Left renal pelvis (tissue), 4 donors: ENCODE measurements at regions not wholly inside any gene's neighbourhood (a gene's known extent, or its start where the extent isn't known, plus 50 kb on each side); places are given as distances from the start of the nearest gene placed in this dataset.
"Not testable (repeated sequence)": the region's sequence is repeated elsewhere in the genome, so short reads cannot be mapped to it uniquely, and the experiment has no call there.

Experiments used
- DNase-seq, 4 donors: peaks; one replicate each; pipeline ENCODE4 v3.0.0-alpha.2; 2013; ENCODE audit warnings: low read depth in 4 of 4, low spot score in 3 of 4

- not testable (repeated sequence) for DNase-seq
These were observed 57.0 kb upstream of the NEUROD1 start for GRCh38 chr2:181737302-181737701.

GRCh38 chr2:181738074-181738473, 57.8 kb upstream of the NEUROD1 start:
- no peak for DNase-seq

- no peak for DNase-seq
These were observed 58.2 kb upstream of the NEUROD1 start for GRCh38 chr2:181738563-181738962.

GRCh38 chr2:181741756-181742155, 61.4 kb upstream of the NEUROD1 start:
- DNase-seq = no peak

DNA sequence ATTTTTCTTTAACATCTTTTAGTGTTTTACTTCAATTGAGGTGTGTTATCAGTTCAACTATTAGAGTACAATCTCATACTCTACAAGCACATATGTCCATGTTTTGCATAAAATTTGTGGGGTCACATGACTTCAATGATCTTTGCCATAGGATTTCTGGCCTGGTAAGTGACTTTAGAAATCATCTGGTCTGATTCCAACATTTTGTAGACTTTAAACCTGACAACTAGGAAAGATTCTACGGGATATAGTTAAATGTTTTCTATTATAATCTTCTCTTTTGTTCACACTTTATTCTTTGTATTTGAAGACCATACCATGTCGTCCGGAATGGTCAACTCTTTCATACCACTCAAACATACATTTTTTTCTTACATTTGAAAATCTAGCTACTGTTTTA, 62.0 kb upstream of the NEUROD1 start:
- no peak for DNase-seq

DNA sequence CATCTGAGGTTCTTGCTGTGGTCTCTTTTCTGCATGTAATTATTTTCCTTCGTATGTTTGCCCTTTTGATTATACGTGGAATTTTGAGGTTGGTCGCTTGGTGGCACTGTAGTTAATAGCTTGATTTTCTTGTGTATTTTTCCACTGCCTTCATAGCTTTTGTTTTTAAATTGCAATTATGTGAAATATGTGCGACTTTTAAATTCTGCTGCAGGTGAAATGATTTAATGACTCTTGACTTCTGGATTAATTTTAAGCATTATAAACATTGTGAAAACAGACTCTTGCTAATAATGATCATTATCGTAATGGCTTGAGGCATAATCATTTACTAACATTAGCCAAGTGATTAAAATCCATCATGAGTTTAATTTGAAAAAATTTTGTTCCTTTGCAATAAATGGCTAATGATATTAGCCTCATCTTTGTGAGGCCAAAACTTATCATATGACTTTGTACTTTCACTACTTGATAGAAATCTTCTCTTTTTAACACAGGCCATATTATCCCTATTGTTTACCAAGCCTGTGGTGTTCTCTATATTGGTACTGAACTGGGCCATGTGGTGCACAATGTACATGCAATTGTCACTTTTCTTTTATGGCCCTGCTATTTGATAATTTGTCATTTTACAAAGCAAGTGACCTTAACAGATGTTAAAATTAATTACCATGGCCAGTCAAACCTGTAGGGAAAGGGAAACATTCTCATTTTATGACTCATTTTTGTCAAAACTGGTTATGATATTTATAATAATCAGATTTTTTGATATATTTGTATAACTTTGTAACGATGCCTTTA, 62.8 kb upstream of the NEUROD1 start:
- peak in 3 of 4 donors; percentile 22 to 45 (median 35) for DNase-seq

GRCh38 chr2:181743723-181744031, 63.4 kb upstream of the NEUROD1 start:
- DNase-seq = no peak

DNA sequence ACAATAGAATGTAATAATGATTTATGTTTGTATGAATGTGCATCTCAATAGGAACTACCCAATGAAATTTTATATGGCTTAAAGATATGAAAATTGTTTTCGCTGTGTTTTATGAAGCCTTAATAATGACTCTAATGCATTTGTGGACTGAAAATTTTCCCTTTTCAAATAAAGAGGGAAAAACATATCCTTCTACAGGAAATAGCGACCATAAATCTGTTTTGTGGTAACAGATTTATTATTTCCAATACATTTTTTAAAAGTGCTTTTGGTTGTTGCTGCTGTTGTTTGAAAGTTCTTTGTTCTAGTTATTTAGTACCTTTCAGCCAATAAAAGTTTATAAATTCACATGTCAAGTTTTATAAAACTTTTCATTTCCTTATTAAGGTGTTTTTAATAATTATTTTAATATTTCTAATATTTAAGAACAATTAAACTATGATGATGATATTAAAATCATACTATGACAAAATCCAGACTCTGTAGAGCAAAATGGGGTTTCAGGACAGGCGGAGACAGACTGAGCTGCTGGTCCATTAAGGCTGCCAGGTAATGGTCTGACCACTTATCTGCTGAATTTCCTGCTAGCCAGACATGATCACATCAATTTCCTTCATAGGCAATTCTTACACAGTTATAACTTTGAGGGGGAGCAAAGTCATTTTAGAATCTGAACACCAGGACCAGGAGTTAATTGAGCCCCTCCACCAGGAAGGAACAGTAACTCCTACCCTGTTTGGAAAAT, 65.7 kb upstream of the NEUROD1 start:
- no peak for DNase-seq

- DNase-seq = no peak
These were observed 66.5 kb upstream of the NEUROD1 start for GRCh38 chr2:181746844-181747243.

DNA sequence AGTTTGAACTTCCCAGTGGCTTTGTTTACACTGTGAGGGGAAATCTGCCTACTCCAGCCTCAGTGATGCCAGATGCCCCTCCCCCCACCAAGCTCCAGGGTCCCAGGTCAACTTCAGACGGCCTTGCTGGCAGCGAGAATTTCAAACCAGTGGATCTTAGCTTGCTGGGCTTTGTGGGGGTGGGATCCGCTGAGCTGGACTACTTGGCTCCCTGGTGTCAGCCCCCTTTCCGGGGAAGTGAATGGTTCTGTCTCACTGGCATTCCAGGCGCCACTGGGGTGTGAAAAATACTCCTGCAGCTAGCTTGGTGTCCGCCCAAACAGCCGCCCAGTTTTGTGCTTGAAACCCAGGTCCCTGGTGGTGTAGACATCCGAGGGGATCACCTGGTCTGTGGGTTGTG, 70.0 kb upstream of the NEUROD1 start:
- no peak for DNase-seq

DNA sequence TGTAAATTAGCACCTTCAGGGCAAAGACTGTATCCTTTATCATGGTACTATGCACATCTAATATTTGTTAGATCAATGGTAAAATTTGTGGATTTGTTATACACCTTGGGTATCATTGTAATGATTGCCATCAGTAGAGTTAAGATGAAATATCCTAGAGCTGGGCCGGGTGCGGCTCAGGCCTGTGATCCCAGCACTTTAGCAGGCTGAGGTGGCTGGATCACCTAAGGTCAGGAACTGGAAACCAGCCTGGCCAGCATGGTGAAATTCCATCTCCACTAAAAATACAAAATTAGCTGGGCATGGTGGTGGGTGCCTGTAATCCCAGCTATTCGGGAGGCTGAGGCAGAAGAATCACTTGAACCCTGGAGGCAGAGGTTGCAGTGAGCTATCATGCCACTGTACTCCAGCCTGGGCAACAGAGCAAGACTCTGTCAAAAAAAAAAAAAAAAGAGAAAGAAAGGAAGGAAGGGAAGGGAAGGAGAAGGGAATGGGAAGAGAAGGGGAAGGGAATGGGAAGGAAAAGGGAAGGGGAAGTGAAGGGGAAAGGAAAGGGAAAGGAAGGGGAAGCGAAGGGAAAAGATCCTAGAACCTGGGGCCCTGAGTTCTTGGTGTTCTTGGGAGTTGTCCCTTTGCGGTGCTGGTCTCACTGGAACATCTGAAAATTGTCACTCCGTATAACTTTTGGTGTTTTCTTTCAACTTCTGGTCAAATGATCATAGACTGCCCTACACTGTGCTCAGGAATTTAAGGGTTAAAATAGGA, 71.1 kb upstream of the NEUROD1 start:
- DNase-seq = no peak

GRCh38 chr2:181752301-181752700, 72.0 kb upstream of the NEUROD1 start:
- no peak for DNase-seq

DNA sequence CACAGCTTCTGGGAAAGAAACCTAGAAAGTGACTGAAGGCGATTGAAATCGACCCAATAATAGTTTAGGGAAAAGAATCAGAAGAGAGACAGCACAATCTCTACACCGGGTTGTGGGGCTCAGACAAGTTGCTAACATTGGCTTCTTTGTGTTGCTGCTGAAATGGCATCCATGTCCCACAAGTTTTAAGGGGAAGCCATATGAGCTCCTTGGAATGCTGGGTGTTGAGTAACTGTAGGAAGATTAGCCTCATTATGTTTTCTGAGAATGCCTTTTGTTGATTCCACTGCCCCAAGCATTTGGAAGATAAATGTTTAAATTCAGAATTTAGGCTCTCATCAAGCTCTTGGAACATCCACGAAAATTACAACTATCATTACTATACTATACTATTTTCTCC, 73.4 kb upstream of the NEUROD1 start:
- DNase-seq = no peak

DNA sequence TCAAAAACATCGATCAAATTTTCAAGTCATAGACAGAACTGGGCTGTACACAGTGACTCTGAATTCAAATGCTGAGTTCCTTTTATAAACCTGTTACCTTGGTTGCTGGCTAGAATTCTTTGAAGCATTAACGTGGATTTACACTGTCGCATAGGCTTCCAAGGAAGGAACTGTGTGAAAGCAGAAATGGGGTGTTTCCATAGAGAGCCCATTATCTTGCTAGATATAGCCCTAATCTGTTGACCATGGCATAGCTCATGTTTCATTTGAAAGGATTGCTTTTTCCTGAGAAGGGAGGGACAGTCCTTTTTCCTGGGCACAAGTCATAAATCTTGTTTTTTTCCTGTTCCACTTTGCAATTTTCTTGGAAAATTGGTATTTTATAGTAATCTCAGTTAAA, 73.8 kb upstream of the NEUROD1 start:
- no peak for DNase-seq

- no peak for DNase-seq
These were observed 74.9 kb upstream of the NEUROD1 start for GRCh38 chr2:181755181-181755580.

- no peak for DNase-seq
These were observed 80.2 kb upstream of the NEUROD1 start for GRCh38 chr2:181760521-181760920.

- DNase-seq = no peak
These were observed 80.9 kb upstream of the NEUROD1 start for GRCh38 chr2:181761175-181761574.

DNA sequence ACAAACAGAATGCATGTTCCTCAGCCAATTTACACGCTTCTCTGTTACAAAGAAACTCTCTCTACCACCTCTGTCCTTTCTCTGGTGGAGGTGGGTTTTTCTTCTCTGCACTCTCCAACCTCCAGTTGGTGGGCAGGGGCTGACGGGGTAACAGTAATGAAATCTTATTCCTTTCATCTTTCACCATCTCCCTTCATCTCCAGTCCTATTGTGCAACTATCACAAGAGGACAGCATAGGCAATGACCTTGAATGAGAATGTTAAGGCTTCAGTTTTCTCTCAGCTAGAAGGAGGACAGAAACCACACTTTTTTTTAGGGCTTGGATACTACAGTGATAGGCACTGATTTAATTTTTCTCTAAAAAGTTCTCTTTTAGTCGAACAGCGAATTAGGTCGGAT, 81.7 kb upstream of the NEUROD1 start:
- no peak for DNase-seq

- DNase-seq = no peak
These were observed 82.5 kb upstream of the NEUROD1 start for GRCh38 chr2:181762848-181763247.

- no peak for DNase-seq
These were observed 83.1 kb upstream of the NEUROD1 start for GRCh38 chr2:181763423-181763822.

DNA sequence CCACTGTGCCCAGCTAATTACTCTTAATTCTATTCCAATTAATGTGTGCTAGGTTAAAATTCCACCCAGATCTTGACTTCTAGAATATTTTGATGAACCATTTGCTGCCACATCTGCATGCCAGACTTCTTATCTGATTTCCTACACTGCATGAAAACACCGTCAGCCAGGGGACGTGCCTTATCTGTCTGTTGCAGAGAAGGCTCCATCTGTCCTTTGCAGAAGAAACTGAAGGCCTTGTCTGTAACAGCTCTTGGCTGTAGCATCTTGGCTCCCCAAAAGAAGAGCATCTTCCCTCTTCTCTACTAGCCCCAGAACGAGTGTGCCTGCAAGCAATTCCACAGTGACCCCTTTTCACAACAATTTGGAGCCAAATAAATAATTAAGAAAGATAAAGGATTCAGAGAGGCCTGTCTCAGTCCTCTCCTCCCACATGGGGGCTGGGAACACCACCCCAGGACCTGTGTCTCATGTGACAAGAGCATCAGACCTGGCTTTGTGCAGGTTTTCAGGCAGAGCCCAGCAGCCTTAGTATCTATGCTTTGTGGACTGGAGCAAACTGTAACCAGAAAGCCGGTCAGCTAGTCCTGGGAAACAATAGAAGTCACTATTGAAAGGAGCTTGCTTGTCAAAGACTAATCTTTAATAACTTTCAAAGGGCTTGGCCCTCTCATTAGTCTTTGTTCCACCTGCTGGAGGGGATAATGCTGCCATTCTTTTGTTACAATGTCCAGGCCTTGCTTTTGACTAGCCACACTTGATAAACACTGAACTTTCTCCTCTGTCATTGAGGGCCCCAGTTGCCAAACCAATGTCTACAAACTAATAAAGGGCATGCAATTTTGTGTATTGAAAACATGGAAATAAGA, 84.0 kb upstream of the NEUROD1 start:
- DNase-seq = no peak
